NT2/D1 (cell line): ENCODE measurements at regions not wholly inside any gene's neighbourhood (a gene's known extent, or its start where the extent isn't known, plus 50 kb on each side); places are given as distances from the start of the nearest gene placed in this dataset.

Experiments used
- YY1 ChIP-seq: IDR thresholded peaks from 2 replicates; pipeline ENCODE4 v1.6.1; 2011; ENCODE audit not compliant: insufficient read length, insufficient read depth
- ZNF274 ChIP-seq: IDR thresholded peaks from 2 replicates; pipeline ENCODE4 v1.6.1; 2011; ENCODE audit warnings: mild to moderate bottlenecking, low read depth, low read length

GRCh38 chr3:189474944-189475343 is 156.2 kb upstream of the TP63 start:
- no peak for TF ChIP-seq YY1
- no peak for TF ChIP-seq ZNF274
